HG02610 (cell line): ENCODE measurements at regions not wholly inside any gene's neighbourhood (a gene's known extent, or its start where the extent isn't known, plus 50 kb on each side); places are given as distances from the start of the nearest gene placed in this dataset.
A peak's percentile ranks its signal among the peaks of the same experiment; 100 is the strongest.
"Not testable (repeated sequence)": the region's sequence is repeated elsewhere in the genome, so short reads cannot be mapped to it uniquely, and the experiment has no call there.

Experiments
- ATAC-seq: cut with Tn5 transposase; IDR thresholded peaks from one replicate; pipeline ENCODE4 v1.9.1; 2021; ENCODE audit warnings: mild to moderate bottlenecking, moderate library complexity; ENCODE audit not compliant: unreplicated experiment

DNA sequence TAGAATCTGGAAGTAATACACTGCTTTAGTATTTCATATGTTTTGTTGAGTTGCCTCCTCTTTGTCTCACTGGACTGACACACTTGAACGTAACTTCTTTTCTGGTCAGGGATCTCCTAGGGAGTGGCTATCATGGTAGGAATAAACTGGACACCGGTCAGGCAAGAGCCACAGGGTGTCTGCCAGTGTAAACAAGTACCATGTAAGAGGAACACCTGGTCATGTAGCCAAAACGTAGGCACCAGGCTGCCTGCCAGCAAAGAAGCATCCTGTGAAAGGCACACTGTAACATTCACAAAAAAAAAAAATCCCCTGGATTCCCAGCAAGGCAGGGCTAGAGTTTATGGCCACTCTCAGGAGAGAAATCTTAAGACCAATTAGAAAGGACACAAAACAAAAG, 372.8 kb upstream of the RND3 start:
- no peak for ATAC-seq

DNA sequence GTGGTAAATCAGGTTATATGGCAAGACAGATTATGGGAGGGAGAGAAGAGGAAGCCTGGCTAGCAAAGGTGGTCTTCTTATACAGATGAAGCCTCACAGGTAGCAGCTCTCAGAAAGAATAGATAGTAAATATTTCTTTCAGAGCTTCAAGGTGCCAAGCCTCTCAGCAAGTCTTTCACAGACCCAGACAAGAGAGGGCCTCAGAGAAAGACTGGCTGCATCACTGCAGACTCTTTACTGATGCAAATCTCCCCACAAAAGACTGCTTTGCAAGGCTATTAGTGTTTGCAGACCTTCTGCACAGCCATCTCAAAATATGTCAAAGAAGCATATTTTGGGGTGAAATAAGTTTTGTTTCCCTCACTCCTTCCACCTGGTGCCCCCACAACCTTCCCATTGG, 372.4 kb upstream of the RND3 start:
- no peak for ATAC-seq

DNA sequence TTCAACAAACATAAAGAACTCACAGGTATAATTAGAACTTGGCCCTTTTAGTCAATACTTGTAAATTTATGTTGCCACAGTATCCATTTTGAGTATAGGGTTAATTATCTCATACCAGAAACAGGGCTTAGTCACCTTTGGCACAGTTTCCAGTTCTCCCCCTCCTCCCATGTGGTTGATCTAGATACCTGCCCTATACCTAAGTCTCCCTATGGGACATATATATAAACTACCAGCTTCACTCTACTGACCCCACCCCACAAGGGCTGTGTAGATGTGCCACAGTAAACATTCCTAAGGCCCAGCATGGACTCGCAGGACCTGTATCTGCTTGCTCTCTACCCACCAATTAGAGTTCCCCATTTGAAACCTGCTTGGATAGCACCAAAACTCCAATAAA, 371.7 kb upstream of the RND3 start:
- ATAC-seq: no peak

DNA sequence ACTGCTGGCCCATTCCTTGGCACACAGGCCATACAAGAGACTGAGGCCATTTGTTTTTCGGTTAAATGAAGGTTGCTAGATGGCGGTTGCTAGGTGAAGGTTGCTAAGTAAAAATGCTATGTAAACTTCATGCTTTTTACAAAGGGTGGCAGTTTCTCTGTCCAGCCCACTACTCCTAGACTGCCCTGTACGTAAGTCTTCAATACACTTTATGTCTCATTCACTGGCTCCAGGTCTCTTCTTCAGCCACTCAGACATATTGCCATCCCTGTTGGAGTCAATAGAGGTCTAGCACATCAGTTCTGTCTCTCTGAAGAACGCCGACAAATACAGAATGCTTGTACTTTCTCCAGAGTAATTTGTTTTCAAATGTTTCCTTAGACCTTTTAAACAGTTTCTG, 370.9 kb upstream of the RND3 start:
- ATAC-seq: no peak

DNA sequence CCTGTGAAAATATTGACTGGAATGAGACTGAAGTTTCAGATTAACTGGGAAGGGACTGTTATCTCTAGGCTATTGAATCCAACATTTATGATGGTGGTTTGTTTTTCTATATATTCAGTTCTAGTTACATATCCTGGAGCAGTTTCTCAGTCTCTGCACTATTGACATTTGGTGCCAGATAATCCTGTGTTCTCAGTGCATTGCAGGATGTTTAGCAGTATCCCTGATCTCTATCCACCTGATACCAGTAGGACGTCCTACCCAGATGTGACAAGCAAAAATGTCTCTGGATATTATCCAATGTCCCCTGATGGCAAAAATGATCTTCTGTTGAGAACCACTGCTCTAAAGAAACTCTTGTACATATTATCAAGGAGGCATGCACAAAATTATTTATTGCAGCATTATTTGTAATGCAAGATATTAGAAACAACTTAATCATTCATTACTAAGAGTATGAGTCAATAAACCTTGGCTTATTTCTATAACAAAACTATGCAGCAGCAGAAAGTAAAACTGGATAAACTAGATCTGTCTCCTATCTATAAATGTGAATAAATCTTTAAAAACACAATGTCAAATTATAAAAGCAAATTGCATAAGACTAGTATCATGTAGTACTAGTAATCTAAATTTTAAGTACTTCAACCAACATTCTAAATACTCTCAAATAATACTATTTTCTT, 369.3 kb upstream of the RND3 start:
- no peak for ATAC-seq

DNA sequence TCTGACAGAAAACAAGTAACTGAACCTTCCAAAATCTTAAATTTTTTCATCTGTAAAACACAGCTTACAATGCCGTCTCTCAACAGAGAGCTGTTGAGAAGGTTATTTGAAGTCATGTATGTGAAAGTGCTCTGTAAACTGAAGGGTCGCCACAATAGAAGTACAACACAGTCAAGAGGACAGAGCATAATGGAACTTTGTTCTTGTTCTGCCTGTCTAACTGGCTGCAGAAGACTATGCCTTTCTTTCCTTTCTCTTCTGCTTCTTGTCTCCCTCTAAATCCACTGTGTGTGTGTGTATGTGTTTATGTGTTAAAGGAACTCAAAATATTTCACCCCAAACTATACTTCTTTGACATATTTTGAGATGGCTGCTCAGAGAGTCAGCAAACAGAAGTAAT, 365.8 kb upstream of the RND3 start:
- ATAC-seq: no peak

DNA sequence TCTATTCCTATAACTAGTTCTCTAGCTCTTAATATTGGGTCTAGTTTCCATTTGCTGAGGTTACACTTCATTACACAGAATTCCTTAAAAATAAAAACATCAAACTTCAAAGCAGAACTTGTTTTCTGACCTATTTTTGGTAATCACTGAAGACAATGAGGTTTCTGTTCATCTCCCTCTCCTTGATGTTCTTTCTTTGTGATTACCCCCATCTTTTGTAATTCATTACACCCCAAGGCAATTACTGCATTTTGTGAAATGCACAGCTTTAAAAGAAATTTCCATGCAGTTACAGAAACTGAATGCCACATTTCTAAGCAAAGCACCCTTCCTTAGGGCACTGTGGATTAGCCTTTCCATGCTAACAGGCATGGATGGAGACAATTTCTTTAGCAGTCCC, 363.2 kb upstream of the RND3 start:
- no peak for ATAC-seq

DNA sequence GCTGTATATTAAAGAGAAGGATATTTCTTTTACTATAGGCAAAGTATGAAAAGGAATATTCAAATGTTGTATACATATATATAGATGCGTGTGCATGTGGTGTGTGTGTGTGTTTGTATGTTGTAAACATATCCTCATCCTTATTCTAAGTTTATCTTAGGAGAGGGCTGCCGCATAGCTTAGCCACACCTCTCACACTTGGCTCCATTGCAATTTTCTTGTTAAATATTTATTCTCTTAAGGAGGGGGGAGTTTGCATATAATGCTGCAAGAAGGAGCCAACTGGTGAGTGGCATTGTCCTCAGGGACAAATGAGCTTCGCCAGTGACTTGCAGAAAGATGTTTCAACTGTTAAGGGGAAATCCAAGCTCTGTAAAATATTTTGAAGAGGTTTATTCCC, 360.1 kb upstream of the RND3 start:
- ATAC-seq: no peak

DNA sequence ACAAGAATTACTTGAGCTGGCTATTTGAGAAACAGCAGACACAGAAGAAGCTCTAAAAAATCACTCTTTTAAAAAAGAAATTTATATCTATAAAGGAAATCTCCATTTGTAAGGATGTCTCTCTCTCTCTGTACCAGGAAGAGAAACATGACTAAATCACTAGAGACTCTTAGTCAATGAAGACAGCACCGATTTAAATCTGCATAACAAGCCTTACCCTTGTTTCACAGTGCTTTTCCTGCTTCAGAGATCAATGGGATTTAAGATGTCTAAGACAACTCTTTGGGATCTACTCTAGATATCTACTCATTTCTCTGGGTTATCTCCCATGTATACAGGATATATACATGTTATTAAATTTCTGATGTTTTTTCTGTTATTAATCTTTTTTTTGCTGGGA, 359.2 kb upstream of the RND3 start:
- ATAC-seq: no peak

DNA sequence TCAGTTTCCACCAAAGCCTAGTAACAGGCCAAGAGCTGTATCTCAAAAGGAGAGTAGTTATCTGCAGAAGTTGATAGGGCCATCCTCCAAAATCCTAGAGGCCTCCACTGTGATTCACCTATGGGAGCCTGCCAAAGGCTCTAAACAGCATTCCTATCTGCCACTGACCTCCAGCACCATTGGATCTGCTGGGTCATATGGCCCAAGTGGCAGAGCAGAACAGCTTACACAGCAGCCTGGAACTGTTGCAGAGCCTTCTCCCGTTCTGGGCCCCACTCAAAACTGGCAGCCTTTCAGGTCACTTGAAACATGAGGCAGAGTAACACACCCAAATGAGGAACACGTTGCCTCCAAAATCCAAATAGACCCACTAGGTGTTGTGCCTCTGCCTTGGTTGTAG, 345.2 kb upstream of the RND3 start:
- ATAC-seq: no peak

DNA sequence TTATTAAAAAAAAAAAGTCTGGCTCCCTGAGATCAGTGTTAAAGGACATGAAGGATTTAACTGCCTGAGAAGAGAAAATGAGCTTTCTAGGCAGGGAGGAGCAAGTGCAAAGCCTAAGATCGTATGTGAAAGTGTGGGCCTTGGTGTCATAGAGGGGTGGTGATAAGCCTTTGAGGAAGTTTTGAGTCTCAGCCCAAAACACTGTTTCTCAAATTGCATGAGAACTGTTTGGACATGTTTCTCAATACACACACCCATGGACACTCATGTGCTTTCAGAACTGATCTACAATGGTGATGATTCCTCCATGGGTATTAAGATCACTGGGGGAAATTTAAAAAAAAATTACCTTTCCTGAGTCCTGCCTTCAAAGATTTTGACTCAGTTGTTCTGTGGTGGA, 336.7 kb upstream of the RND3 start:
- ATAC-seq: no peak

DNA sequence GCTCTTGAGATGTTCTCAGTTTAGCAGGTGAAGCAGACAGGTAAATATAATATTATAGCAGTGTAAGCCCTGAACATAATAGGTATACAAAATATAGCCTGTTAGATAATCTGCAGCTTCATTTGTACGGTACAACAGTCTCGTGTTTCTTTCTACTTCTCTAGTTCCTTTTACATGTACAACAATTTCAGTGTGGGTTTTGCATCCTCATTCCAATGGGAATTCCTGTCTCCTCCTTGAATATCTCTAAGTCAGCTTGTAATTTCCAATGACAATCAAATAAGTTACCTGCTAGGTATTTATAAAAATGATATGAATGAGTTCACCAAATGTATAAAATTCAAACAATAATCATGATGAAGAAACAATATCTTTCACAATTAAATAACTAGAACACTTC, 330.0 kb upstream of the RND3 start:
- no peak for ATAC-seq

DNA sequence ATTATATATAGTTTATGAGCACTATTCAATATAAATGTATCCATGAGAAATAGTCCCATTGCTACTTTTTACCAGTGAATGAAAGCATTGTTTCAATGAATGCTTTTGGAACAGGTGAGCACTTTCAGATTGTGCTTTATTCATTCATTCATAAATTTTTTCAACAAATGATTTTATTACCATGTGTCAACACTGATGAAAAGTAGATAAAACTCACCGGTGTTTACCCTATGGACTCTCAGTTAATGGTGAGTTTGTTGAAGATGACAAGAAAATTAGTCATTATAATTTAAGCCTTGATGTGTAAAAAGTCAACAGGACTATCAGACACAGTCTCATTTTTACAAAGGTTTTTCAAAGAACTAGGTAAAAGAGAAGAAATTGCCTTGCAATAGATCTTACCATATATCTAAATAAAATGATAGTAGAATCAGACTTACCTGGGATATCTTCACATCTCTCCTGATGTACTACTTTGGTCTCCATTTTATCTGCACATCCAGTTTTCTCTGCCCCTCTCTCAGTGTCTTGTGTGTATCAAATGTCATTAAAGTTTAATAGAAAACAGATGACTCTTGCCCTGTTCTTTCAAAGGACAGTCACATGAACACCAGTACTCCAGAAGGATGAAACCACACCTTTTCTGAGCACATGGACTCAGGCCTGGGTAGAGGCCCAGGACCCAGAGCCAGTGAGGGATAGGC, 325.3 kb upstream of the RND3 start:
- ATAC-seq: no peak

DNA sequence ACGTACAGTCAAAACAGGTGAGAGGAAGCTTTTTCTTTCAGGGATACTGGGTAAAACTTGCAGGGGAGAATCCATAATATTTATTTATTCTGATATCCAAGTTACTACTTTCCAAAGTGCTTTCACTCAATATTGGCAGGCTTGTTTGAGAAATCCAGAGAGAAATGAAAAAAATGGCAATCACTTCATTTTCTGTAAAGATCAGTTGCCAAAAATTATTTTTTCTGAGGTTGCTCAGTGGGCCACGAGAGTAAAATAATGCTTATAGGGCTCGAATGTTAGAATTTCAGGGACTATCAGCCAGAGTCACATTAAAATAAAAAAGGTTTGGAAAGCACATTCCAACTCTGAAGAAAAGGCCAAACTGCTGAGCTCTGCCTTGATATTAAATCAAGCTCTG, 324.6 kb upstream of the RND3 start:
- ATAC-seq: no peak

DNA sequence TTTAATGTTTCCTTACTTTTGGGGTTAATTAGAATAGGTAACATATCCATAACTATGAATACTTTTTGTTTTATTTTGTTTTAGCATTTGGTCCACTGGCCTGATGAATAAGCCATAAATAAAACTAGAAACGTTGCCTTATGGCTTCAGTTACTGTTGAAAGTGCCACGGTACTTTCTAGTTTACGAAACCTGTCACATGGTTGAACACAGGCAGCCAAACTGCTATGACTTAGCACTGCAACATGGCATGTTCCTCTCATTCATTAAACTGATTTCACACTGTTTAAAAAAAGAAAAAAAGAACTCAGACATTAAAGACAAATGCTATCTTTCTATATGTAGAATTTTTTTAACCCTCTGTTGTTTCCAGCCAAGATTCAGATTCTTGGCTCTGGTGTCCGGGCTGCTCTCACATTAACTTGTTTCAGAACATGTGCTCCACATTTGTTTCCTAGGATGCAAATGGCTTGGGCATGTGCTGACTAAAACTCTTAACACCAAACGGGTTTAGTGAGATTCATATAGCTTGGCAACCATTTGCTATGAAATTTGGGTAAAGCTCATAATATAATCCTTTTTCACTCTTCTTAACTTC, 323.9 kb upstream of the RND3 start:
- ATAC-seq: peak; percentile 57

DNA sequence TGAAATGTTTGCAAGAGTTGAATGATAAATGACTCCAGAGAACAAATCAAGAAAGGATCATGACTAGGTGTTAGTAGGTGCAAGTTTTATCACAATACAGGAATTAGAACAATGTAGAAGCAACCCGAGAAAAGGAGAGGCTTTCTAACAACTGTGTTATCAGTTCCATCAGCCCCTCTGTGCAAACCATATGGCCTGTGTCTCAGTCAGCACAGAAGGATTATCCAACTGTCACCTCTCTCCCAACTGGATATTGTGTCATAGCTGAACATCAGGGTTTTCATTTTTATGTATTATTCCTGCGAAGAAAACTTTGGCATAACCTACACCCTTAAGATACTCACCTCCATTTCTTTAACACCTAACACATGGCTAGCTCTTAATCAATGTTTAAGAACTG, 321.6 kb upstream of the RND3 start:
- no peak for ATAC-seq

DNA sequence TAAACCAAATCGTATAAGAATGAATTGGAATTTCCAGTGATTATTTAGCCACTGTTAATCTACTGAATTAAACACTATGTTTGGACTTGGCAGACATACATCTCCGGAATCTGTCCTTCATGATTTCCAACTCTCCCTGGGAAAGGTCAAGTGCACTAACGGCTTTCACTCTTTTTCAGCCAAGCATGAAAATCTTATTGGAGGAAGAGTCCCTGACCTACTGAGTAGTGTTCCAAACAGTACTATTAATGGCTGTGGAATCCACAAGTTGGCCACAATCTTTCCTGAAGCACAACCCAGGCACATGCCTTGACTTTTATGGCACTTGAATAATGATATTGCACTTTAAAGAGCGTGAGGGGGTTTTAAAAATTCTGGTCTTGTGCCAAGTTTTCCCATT, 318.9 kb upstream of the RND3 start:
- ATAC-seq: no peak

DNA sequence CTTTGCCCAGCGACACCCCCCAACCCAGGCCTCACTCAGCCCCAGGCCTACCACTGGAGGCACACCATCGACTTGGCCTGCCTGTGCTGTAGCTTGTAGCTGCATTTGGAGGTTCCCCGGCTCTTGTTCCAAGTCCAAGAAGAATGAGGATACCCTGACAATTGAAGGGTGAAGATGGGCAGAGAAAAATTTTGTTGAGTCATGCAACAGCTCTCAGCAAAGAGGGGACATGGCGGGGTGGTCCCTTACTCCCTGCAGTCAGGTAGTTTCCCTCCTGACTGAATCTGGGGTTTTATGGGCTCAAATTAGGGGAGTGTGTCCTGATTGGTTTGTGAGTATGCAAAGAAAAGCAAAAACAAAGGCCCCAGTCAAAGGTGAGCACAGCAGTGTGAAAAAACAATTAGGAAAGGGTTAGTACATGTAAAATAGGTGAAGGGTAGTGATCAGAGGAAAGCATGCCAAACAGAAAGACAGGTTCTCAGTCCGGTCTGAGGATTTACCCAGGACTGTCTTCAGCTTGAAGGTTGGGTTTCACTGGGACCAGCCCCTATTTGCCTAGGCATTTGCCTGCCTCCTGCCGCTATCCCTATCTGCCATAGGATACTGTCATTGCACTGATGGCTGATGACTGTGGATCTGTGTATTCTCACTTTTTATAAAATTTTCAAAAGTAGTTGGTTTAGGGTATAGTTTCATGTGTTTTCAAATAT, 316.4 kb upstream of the RND3 start:
- no peak for ATAC-seq

DNA sequence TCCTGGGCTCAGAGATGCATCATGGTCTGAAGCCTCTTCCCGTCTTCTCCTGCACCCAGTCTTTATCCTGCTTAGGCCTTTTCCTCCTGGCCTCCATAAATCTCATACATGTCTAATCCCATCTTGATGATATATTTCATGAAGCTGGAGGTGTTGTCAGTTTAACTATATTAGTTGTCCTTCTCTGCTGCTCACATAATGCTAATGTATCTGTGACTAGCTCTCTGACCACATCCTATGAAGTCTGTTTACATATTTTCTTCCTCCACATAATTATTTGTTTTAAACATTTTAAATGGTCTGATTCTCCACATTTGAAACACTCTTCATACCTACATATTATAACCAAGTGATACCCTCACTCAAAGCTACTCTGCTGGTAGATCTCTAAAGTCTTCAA, 315.2 kb upstream of the RND3 start:
- ATAC-seq: no peak

DNA sequence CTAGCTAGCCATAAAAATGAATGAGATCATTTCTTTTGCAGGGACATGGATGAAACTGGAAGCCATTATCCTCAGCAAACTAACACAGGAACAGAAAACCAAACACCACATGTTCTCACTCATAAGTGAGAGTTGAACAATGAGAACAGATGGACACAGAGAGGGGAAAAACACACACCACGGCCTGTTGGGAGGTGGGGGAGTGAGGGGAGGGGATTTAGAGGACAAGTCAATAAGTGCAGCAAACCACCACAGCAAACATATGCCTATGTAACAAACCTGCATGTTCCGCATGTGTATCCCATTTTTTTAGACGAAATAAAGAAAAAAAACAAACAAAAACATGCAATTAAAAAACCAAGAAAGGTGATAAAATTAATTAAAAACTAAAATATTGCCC, 308.8 kb upstream of the RND3 start:
- not testable (repeated sequence) for ATAC-seq

DNA sequence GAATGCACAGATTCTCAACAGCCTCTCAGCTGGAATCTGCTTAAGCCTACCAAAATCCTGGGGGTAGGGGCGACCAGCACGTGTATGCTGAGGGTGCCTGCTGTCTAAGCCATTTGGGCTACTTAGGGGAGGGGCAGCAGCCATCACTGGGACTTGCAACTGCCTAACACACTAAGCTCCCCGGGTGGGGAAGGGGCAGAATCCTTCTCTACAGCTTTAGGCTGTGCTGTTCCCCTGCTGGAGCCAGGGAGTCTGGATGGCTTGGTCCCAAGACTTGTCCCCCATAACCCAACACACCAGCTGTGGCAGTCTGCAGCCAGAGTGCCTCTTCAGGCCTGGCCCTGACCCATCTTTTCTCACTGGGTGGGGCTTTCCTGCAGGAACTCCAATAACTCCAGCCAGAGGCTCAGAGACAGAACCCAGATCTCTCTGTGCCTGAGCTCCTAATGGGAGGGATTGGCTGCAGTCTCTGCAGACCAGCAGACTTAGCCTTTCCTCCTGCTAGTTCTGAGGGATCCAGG, 305.4 kb upstream of the RND3 start:
- ATAC-seq: no peak

DNA sequence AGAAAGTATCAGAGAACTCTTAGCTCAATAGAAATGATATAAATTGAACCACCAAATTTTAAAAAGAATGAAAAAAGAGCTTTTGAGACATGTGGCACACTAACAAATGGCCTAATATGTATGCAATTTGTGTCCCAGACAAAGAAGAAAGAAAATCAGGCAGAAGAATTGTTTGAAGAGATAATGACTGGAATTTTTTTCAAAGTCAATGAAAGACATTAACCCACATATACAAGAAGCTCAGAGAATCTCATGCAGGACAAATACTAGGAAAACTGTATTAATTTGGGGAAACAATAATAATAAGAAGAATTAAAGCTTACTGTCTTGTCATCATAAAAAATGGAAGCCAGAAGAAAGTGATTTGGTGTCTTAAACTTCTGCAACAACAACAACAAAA, 304.1 kb upstream of the RND3 start:
- ATAC-seq: no peak
